HCT116 (cell line): ENCODE measurements at regions not wholly inside any gene's neighbourhood (a gene's known extent, or its start where the extent isn't known, plus 50 kb on each side); places are given as distances from the start of the nearest gene placed in this dataset.

Experiments
- ATAC-seq: fragments of 200-7000 bp; cut with Tn5 transposase; 2 replicates; pipeline ENCODE4 v1.9.1; 2020; ENCODE audit warnings: mild to moderate bottlenecking, moderate library complexity
- BruUV-seq: library from RNA; stranded (reverse); fragments of 400-500 nt; replicated peaks from 2 replicates; lab custom pipeline; 2021; lab: Mats Ljungman, UMichigan
- CTCF ChIA-PET: fragments of 300-600 bp; sonication (Branson Sonifier 250); formaldehyde crosslinking; loops from one replicate; lab custom pipeline; 2021; ENCODE audit warnings: antibody characterized with exemption; lab: Charles Lee
- POLR2A ChIA-PET: fragments of 300-600, 350-600 bp; sonication (Branson Sonifier 250); formaldehyde crosslinking; loops from one replicate; lab custom pipeline; 2021; ENCODE audit warnings: antibody characterized with exemption; lab: Charles Lee
- RAD21 ChIA-PET, 2 experiments: fragments of 300-600 bp; sonication (Branson Sonifier 250); formaldehyde crosslinking; loops; one replicate each; lab custom pipeline; 2023; ENCODE audit warnings: low total read pairs in 2 of 2; ENCODE audit not compliant: uncharacterized antibody in 2 of 2, unreplicated experiment in 2 of 2, low non-redundant PET in 1 of 2; lab: Charles Lee
- DNase-seq: peaks from one replicate; pipeline ENCODE4 v3.0.0-alpha.2; 2010; ENCODE audit warnings: low read depth, low spot score
- H2AFZ ChIP-seq: fragments of 200-600 bp; shearing (Covaris generic), sonication (generic); 2 replicates; pipeline ENCODE4 v1.6.1; 2017; ENCODE audit warnings: low read depth, mixed run types, mixed read lengths, antibody characterized with exemption, low read length; ENCODE audit not compliant: poor library complexity, severe bottlenecking
- H3K27ac ChIP-seq: 2 replicates; pipeline ENCODE4 v1.5.1; 2012; ENCODE audit warnings: low read depth, low read length
- H3K27me3 ChIP-seq: fragments of 200-600 bp; sonication (generic); 2 replicates; pipeline ENCODE4 v1.6.1; 2016; ENCODE audit warnings: mixed run types, low read length, mixed read lengths; ENCODE audit not compliant: insufficient read depth
- H3K36me3 ChIP-seq, 2 experiments: fragments of 200-500 bp in 1 of 2; fragments of 200-600 bp in 1 of 2; sonication (Bioruptor generic) in 1 of 2; sonication (generic) in 1 of 2; 2 replicates each; pipeline versions ENCODE4 v1.5.1 to v1.6.1; 2014 to 2016; ENCODE audit warnings: low read length in 2 of 2, inconsistent platforms in 1 of 2, mixed read lengths in 1 of 2, mixed run types in 1 of 2; ENCODE audit not compliant: insufficient read depth in 2 of 2, control insufficient read depth in 1 of 2
- H3K4me1 ChIP-seq, 2 experiments: fragments of 200-600 bp in 1 of 2; sonication (generic) in 1 of 2; 2 replicates each; pipeline versions ENCODE4 v1.5.1 to v1.6.1; 2012 to 2017; ENCODE audit warnings: low read length in 2 of 2, inconsistent platforms in 1 of 2, mild to moderate bottlenecking in 1 of 2, mixed read lengths in 1 of 2, mixed run types in 1 of 2, moderate library complexity in 1 of 2; ENCODE audit not compliant: insufficient read depth in 2 of 2, control insufficient read depth in 1 of 2
- H3K4me2 ChIP-seq: fragments of 200-600 bp; sonication (generic); 2 replicates; pipeline ENCODE4 v1.6.1; 2017; ENCODE audit warnings: mixed run types, low read length, mixed read lengths
- H3K4me3 ChIP-seq, 2 experiments: fragments of 200-600 bp in 1 of 2; sonication (generic) in 1 of 2; replicated peaks in 1 of 2; 2 replicates each; pipeline ENCODE4 v1.5.1; 2011 to 2016; ENCODE audit warnings: low read length in 2 of 2, control low read depth in 1 of 2, low read depth in 1 of 2, mild to moderate bottlenecking in 1 of 2, mixed read lengths in 1 of 2, mixed run types in 1 of 2
- H3K79me2 ChIP-seq: fragments of 200-600 bp; sonication (generic); 2 replicates; pipeline ENCODE4 v1.6.1; 2017; ENCODE audit warnings: mild to moderate bottlenecking, mixed run types, low read length, moderate library complexity, mixed read lengths; ENCODE audit not compliant: insufficient read depth
- H3K9ac ChIP-seq: fragments of 200-600 bp; sonication (generic); 2 replicates; pipeline ENCODE4 v1.6.1; 2016; ENCODE audit warnings: low read length, mixed read lengths
- H3K9me2 ChIP-seq: fragments of 200-600 bp; sonication (generic), shearing (Covaris generic); 2 replicates; pipeline ENCODE4 v1.6.1; 2017; ENCODE audit warnings: mixed run types, mild to moderate bottlenecking, moderate library complexity; ENCODE audit not compliant: insufficient read depth
- H3K9me3 ChIP-seq, 2 experiments: fragments of 200-500 bp in 1 of 2; fragments of 200-600 bp in 1 of 2; sonication (Bioruptor generic) in 1 of 2; sonication (generic) in 1 of 2; 2 replicates each; pipeline ENCODE4 v1.6.1; 2014 to 2017; ENCODE audit warnings: low read length in 2 of 2, mixed read lengths in 2 of 2, inconsistent platforms in 1 of 2, low read depth in 1 of 2, mild to moderate bottlenecking in 1 of 2, mixed run types in 1 of 2, moderate library complexity in 1 of 2; ENCODE audit not compliant: control insufficient read depth in 1 of 2, insufficient read depth in 1 of 2
- H4K20me1 ChIP-seq: fragments of 200-600 bp; sonication (generic), shearing (Covaris generic); 2 replicates; pipeline ENCODE4 v1.6.1; 2017; ENCODE audit warnings: mixed run types, mild to moderate bottlenecking, moderate library complexity; ENCODE audit not compliant: insufficient read depth
- CTCF ChIP-seq, 3 experiments: fragments of 200-600 bp in 1 of 3; sonication (generic) in 1 of 3; IDR thresholded peaks in 2 of 3; conservative IDR thresholded peaks in 1 of 3; 2 replicates each; pipeline ENCODE4 v1.5.1; 2012 to 2017; ENCODE audit warnings: low read depth in 2 of 3, low read length in 2 of 3, antibody characterized with exemption in 1 of 3, borderline replicate concordance in 1 of 3, control low read depth in 1 of 3, mild to moderate bottlenecking in 1 of 3, mixed read lengths in 1 of 3, mixed run types in 1 of 3, moderate library complexity in 1 of 3; ENCODE audit not compliant: insufficient read depth in 1 of 3
- FOSL1 ChIP-seq: IDR thresholded peaks from 2 replicates; pipeline ENCODE4 v1.6.1; 2012; ENCODE audit warnings: low read depth
- POLR2A ChIP-seq: IDR thresholded peaks from 2 replicates; pipeline ENCODE4 v1.7.0; 2011; ENCODE audit warnings: borderline replicate concordance; ENCODE audit not compliant: insufficient read depth, insufficient read length; ENCODE audit errors: extremely low read depth
- RAD21 ChIP-seq: IDR thresholded peaks from 2 replicates; pipeline ENCODE4 v1.6.1; 2012; ENCODE audit warnings: low read depth, mild to moderate bottlenecking
- REST ChIP-seq: IDR thresholded peaks from 2 replicates; pipeline ENCODE4 v1.6.1; 2012; ENCODE audit warnings: low read depth
- SP1 ChIP-seq: IDR thresholded peaks from 2 replicates; pipeline ENCODE4 v1.6.1; 2012; ENCODE audit warnings: low read depth
- intact Hi-C: fragments of 100-400 bp; cut with micrococcal nuclease; formaldehyde crosslinking; loops from 2 replicates; pipeline ENCODE4 v1.10.0; 2022

GRCh38 chr14:44640416-44640815 is 133.3 kb upstream of the FSCB start (continued):
- no peak for TF ChIP-seq REST

GRCh38 chr14:44639781-44640385 is 132.8 kb upstream of the FSCB start:
- no peak for TF ChIP-seq FOSL1
- TF ChIP-seq CTCF (IDR thresholded peaks at IDR 0.05 in 2 of 3, conservative IDR thresholded peaks at IDR 0.05 in 1 of 3; ENCODE audit: borderline replicate concordance in 1 of 3, insufficient read depth in 1 of 3, low read depth in 2 of 3, low read length in 2 of 3): no peak
- TF ChIP-seq POLR2A: no peak
- no peak for TF ChIP-seq RAD21
- no peak for TF ChIP-seq SP1
- no peaks in the 10 kb centered on the region for H4K20me1 ChIP-seq
- H2AFZ ChIP-seq: no peak overlapping the region
- DNase-seq: no peak
- no peak overlapping the region for H3K27ac ChIP-seq
- BruUV-seq: no TSS peak
- H3K4me2 ChIP-seq: no peak overlapping the region
- H3K9ac ChIP-seq: no peak overlapping the region
- no peaks in the 10 kb centered on the region for H3K9me3 ChIP-seq
- no peak overlapping the region for H3K4me3 ChIP-seq
- RAD21 ChIA-PET: no interaction called here
- no peaks in the 10 kb centered on the region for H3K4me1 ChIP-seq
- no peaks in the 10 kb centered on the region for H3K79me2 ChIP-seq
- no peak for ATAC-seq
- H3K36me3 ChIP-seq: no peaks in the 10 kb centered on the region
- intact Hi-C loops: no loop called here
- no peaks in the 10 kb centered on the region for H3K9me2 ChIP-seq
- no peaks in the 10 kb centered on the region for H3K27me3 ChIP-seq
- CTCF ChIA-PET: no interaction called here
- POLR2A ChIA-PET: no interaction called here
